ENCODE measurements at regions not wholly inside any gene's neighbourhood (a gene's known extent, or its start where the extent isn't known, plus 50 kb on each side); places are given as distances from the start of the nearest gene placed in this dataset.
"Not testable (repeated sequence)": the region's sequence is repeated elsewhere in the genome, so short reads cannot be mapped to it uniquely, and the experiment has no call there.

DNA sequence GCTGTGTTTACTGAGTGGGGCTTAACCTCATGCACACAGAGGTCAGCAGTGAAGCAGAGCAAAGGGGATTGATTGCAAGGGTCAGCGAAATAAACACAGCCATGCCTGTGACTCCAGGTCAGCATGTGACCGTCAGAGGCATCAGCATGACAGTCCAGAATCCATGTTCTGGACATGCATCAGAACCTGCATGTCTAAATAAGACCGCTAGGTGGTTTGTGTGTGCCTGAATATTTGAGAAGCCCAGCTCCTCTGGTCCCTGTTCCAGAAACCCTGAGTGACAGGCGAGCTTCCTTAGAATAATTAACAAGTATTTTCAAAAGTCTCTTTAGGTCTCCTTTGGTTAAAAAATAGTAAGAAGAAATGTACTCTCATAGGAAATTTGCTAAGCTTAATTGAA, 460.4 kb upstream of the AMELY start:
- H2BK120ac ChIP-seq (ENCODE audit: low read depth, low read length); H2AFZ ChIP-seq (ENCODE audit: low read length); H3K23ac ChIP-seq (ENCODE audit: low read depth, low read length, poor library complexity); H3K9ac ChIP-seq (ENCODE audit: low read depth, low read length, poor library complexity); H3K27me3 ChIP-seq (ENCODE audit: control insufficient read depth in 3 of 3, insufficient read depth in 3 of 3, low read depth in 1 of 3, low read length in 3 of 3); H2BK5ac ChIP-seq (ENCODE audit: low read length); H4K91ac ChIP-seq (ENCODE audit: low read depth, low read length, poor library complexity); H3K14ac ChIP-seq (ENCODE audit: low read length); DNase-seq (ENCODE audit: low spot score); H4K8ac ChIP-seq (ENCODE audit: low read depth, low read length); H3K36me3 ChIP-seq (replicated peaks in 1 of 2; ENCODE audit: control insufficient read depth in 2 of 2, insufficient read depth in 2 of 2, low read length in 2 of 2); H3K27ac ChIP-seq (replicated peaks; ENCODE audit: low read length); H2BK12ac ChIP-seq (ENCODE audit: low read length); H3K4ac ChIP-seq (ENCODE audit: low read length); H3K79me1 ChIP-seq (ENCODE audit: low read depth, low read length); H2AK5ac ChIP-seq (ENCODE audit: low read depth, low read length); H3K4me1 ChIP-seq (ENCODE audit: control insufficient read depth in 2 of 2, insufficient read depth in 1 of 2, low read depth in 1 of 2, low read length in 2 of 2); H2BK15ac ChIP-seq (ENCODE audit: low read length); H3K9me3 ChIP-seq (replicated peaks in 1 of 2; ENCODE audit: control insufficient read depth in 2 of 2, insufficient read depth in 1 of 2, low read depth in 1 of 2, low read length in 2 of 2); H3K18ac ChIP-seq (ENCODE audit: low read length); H3K4me2 ChIP-seq (ENCODE audit: insufficient read depth, low read length, poor library complexity, severe bottlenecking); H3K4me3 ChIP-seq (ENCODE audit: low read length in 2 of 2): not testable (repeated sequence)
- no CpG with 5 or more reads among the region's 4 CpGs for WGBS, 2 donors (ENCODE audit: extremely low coverage in 2 of 2, insufficient read length in 2 of 2, insufficient replicate concordance in 1 of 2)

DNA sequence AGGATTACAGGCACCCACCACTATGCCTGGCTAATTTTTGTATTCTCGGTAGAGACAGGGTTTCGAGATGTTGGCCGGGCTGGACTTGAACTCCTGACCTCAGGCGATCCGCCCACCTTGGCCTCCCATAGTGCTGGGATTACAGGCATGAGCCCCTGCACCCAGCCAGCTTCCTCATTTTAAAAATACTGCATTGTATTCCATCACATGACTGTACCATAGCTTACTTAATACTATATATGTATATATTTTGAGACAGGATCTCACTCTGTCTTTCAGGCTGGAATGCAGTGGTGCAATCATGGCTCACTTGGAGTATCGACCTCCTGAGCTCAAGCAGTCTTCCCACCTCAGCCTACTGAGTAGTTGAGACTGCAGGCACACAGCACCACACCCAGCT, 459.5 kb upstream of the AMELY start:
- not testable (repeated sequence) for H3K27ac ChIP-seq (replicated peaks; ENCODE audit: low read length); H4K91ac ChIP-seq (ENCODE audit: low read depth, low read length, poor library complexity); H2BK12ac ChIP-seq (ENCODE audit: low read length); H3K4me1 ChIP-seq (ENCODE audit: control insufficient read depth in 2 of 2, insufficient read depth in 1 of 2, low read depth in 1 of 2, low read length in 2 of 2); H2BK120ac ChIP-seq (ENCODE audit: low read depth, low read length); H2BK5ac ChIP-seq (ENCODE audit: low read length); H3K9me3 ChIP-seq (replicated peaks in 1 of 2; ENCODE audit: control insufficient read depth in 2 of 2, insufficient read depth in 1 of 2, low read depth in 1 of 2, low read length in 2 of 2); H3K4me3 ChIP-seq (ENCODE audit: low read length in 2 of 2); H3K4ac ChIP-seq (ENCODE audit: low read length); H3K23ac ChIP-seq (ENCODE audit: low read depth, low read length, poor library complexity); H3K9ac ChIP-seq (ENCODE audit: low read depth, low read length, poor library complexity); DNase-seq (ENCODE audit: low spot score); H3K27me3 ChIP-seq (ENCODE audit: control insufficient read depth in 3 of 3, insufficient read depth in 3 of 3, low read depth in 1 of 3, low read length in 3 of 3); H4K8ac ChIP-seq (ENCODE audit: low read depth, low read length); H3K14ac ChIP-seq (ENCODE audit: low read length); H3K4me2 ChIP-seq (ENCODE audit: insufficient read depth, low read length, poor library complexity, severe bottlenecking); H3K79me1 ChIP-seq (ENCODE audit: low read depth, low read length); H3K18ac ChIP-seq (ENCODE audit: low read length); H2AFZ ChIP-seq (ENCODE audit: low read length); H2BK15ac ChIP-seq (ENCODE audit: low read length); H3K36me3 ChIP-seq (replicated peaks in 1 of 2; ENCODE audit: control insufficient read depth in 2 of 2, insufficient read depth in 2 of 2, low read length in 2 of 2); H2AK5ac ChIP-seq (ENCODE audit: low read depth, low read length)
- no CpG with 5 or more reads among the region's 6 CpGs for WGBS, 2 donors (ENCODE audit: extremely low coverage in 2 of 2, insufficient read length in 2 of 2, insufficient replicate concordance in 1 of 2)

DNA sequence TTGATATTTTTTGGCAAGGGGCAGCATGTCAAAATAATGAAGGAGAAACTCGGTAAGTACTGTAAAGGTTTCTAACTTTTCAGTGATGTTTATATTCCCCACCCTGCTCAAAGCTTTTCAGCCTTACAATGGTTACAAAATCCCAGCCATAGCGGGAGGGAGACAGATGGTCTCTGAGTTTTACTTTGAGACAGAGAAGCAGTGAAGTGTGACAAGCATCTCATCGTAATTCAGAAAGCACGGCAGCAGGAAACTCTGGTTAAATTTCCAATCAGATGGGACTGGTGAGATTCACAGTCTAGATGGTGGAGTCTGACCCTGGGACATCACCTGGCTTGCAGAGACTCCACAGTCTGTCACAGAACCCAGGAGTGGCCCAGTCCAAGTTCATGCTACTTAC, 448.0 kb upstream of the AMELY start:
- no peak for DNase-seq (ENCODE audit: low spot score)
- no CpG with 5 or more reads among the region's 4 CpGs for WGBS, 2 donors (ENCODE audit: extremely low coverage in 2 of 2, insufficient read length in 2 of 2, insufficient replicate concordance in 1 of 2)
- Histone ChIP-seq H3K4ac (ENCODE audit: low read length) (no peak overlapping the region), H3K14ac (ENCODE audit: low read length) (no peak overlapping the region), H2BK5ac (ENCODE audit: low read length) (no peak overlapping the region), H3K79me1 (ENCODE audit: low read depth, low read length) (no peaks in the 10 kb centered on the region), H3K18ac (ENCODE audit: low read length) (no peak overlapping the region), H2BK12ac (ENCODE audit: low read length) (no peak overlapping the region), H3K4me2 (ENCODE audit: insufficient read depth, low read length, poor library complexity, severe bottlenecking) (no peak overlapping the region), H3K36me3 (replicated peaks in 1 of 2; ENCODE audit: control insufficient read depth in 2 of 2, insufficient read depth in 2 of 2, low read length in 2 of 2) (peaks cover 0 to 2% of the 10 kb centered on the region in 2 donors), H2BK120ac (ENCODE audit: low read depth, low read length) (no peak overlapping the region), H3K9ac (ENCODE audit: low read depth, low read length, poor library complexity) (no peak overlapping the region), H2AK5ac (ENCODE audit: low read depth, low read length) (no peak overlapping the region), H2AFZ (ENCODE audit: low read length) (no peak overlapping the region), H2BK15ac (ENCODE audit: low read length) (no peak overlapping the region), H3K27ac (replicated peaks; ENCODE audit: low read length) (no peak overlapping the region), H3K4me1 (ENCODE audit: control insufficient read depth in 2 of 2, insufficient read depth in 1 of 2, low read depth in 1 of 2, low read length in 2 of 2) (no peaks in the 10 kb centered on the region), H3K9me3 (replicated peaks in 1 of 2; ENCODE audit: control insufficient read depth in 2 of 2, insufficient read depth in 1 of 2, low read depth in 1 of 2, low read length in 2 of 2) (no peaks in the 10 kb centered on the region), H3K4me3 (ENCODE audit: low read length in 2 of 2) (no peak overlapping the region), H4K91ac (ENCODE audit: low read depth, low read length, poor library complexity) (no peak overlapping the region), H4K8ac (ENCODE audit: low read depth, low read length) (no peak overlapping the region), H3K23ac (ENCODE audit: low read depth, low read length, poor library complexity) (no peak overlapping the region), H3K27me3 (ENCODE audit: control insufficient read depth in 3 of 3, insufficient read depth in 3 of 3, low read depth in 1 of 3, low read length in 3 of 3) (no peaks in the 10 kb centered on the region)

- H2BK15ac ChIP-seq (ENCODE audit: low read length), result no peak overlapping the region
- H3K4me1 ChIP-seq (ENCODE audit: control insufficient read depth in 2 of 2, insufficient read depth in 1 of 2, low read depth in 1 of 2, low read length in 2 of 2), result no peaks in the 10 kb centered on the region
- no peak overlapping the region for H3K4ac ChIP-seq (ENCODE audit: low read length)
- H3K23ac ChIP-seq (ENCODE audit: low read depth, low read length, poor library complexity), result no peak overlapping the region
- H3K36me3 ChIP-seq (replicated peaks in 1 of 2; ENCODE audit: control insufficient read depth in 2 of 2, insufficient read depth in 2 of 2, low read length in 2 of 2), result peaks cover 0 to 2% of the 10 kb centered on the region in 2 donors
- no peak overlapping the region for H2BK5ac ChIP-seq (ENCODE audit: low read length)
- H3K27ac ChIP-seq (replicated peaks; ENCODE audit: low read length), result no peak overlapping the region
- H3K27me3 ChIP-seq (ENCODE audit: control insufficient read depth in 3 of 3, insufficient read depth in 3 of 3, low read depth in 1 of 3, low read length in 3 of 3), result no peaks in the 10 kb centered on the region
- H4K91ac ChIP-seq (ENCODE audit: low read depth, low read length, poor library complexity), result no peak overlapping the region
- H2AK5ac ChIP-seq (ENCODE audit: low read depth, low read length), result no peak overlapping the region
- no peaks in the 10 kb centered on the region for H3K79me1 ChIP-seq (ENCODE audit: low read depth, low read length)
- H2BK12ac ChIP-seq (ENCODE audit: low read length), result no peak overlapping the region
- H3K9me3 ChIP-seq (replicated peaks in 1 of 2; ENCODE audit: control insufficient read depth in 2 of 2, insufficient read depth in 1 of 2, low read depth in 1 of 2, low read length in 2 of 2), result no peaks in the 10 kb centered on the region
- WGBS, 2 donors (ENCODE audit: extremely low coverage in 2 of 2, insufficient read length in 2 of 2, insufficient replicate concordance in 1 of 2), result no CpG with 5 or more reads among the region's 1 CpG
- no peak overlapping the region for H3K4me2 ChIP-seq (ENCODE audit: insufficient read depth, low read length, poor library complexity, severe bottlenecking)
- no peak overlapping the region for H3K9ac ChIP-seq (ENCODE audit: low read depth, low read length, poor library complexity)
- H3K4me3 ChIP-seq (ENCODE audit: low read length in 2 of 2), result no peak overlapping the region
- no peak overlapping the region for H3K18ac ChIP-seq (ENCODE audit: low read length)
- H2BK120ac ChIP-seq (ENCODE audit: low read depth, low read length), result no peak overlapping the region
- no peak overlapping the region for H2AFZ ChIP-seq (ENCODE audit: low read length)
- H3K14ac ChIP-seq (ENCODE audit: low read length), result no peak overlapping the region
- DNase-seq (ENCODE audit: low spot score), result no peak
- no peak overlapping the region for H4K8ac ChIP-seq (ENCODE audit: low read depth, low read length)
These were observed 446.7 kb upstream of the AMELY start for GRCh38 chrY:7358103-7358752.
